IPS-18a (cell line): ENCODE measurements at regions not wholly inside any gene's neighbourhood (a gene's known extent, or its start where the extent isn't known, plus 50 kb on each side); places are given as distances from the start of the nearest gene placed in this dataset.

Experiments used
- H3K27ac ChIP-seq: one replicate; pipeline ENCODE4 v1.5.1; 2013; ENCODE audit warnings: low read length
- H3K27me3 ChIP-seq: one replicate; pipeline ENCODE4 v1.6.1; 2013; ENCODE audit warnings: mild to moderate bottlenecking, low read length; ENCODE audit not compliant: control insufficient read depth, insufficient read depth
- H3K36me3 ChIP-seq: one replicate; pipeline ENCODE4 v1.6.1; 2013; ENCODE audit warnings: low read depth, low read length; ENCODE audit not compliant: control insufficient read depth
- H3K4me1 ChIP-seq: one replicate; pipeline ENCODE4 v1.6.1; 2013; ENCODE audit warnings: low read depth, low read length; ENCODE audit not compliant: control insufficient read depth
- H3K4me3 ChIP-seq: one replicate; pipeline ENCODE4 v1.5.1; 2013; ENCODE audit warnings: low read length
- H3K9ac ChIP-seq: one replicate; pipeline ENCODE4 v1.6.1; 2013; ENCODE audit warnings: mild to moderate bottlenecking, low read length, moderate library complexity
- H3K9me3 ChIP-seq: one replicate; pipeline ENCODE4 v1.6.1; 2013; ENCODE audit warnings: low read depth, low read length; ENCODE audit not compliant: control insufficient read depth

DNA sequence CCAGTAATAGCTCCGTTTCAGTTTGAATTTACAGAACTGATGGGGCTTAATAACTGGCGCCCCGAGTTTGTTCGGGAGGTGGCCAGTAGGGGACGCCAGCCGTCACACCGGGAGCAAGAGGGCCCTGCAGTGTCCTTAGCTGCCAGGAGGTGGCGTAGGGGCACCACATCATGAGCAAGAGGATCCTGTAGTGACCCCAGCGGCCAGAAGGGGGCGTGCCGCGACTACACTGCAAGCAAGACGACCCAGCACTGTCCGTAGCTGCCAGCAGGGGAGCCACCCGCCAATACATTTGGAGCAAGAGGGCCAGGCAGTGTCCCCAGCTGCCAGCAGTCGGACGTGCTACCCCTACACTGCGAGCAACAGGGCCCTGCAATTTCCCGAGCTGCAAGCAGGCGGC, 663.7 kb upstream of the B3GAT1 start:
- H3K27me3 ChIP-seq: no peaks in the 10 kb centered on the region
- no peak overlapping the region for H3K4me3 ChIP-seq
- no peaks in the 10 kb centered on the region for H3K9me3 ChIP-seq
- H3K4me1 ChIP-seq: no peaks in the 10 kb centered on the region
- H3K9ac ChIP-seq: no peak overlapping the region
- H3K27ac ChIP-seq: no peak overlapping the region
- H3K36me3 ChIP-seq: no peaks in the 10 kb centered on the region

GRCh38 chr11:135074397-135074998, 662.5 kb upstream of the B3GAT1 start:
- H3K9ac ChIP-seq: no peak overlapping the region
- no peaks in the 10 kb centered on the region for H3K4me1 ChIP-seq
- H3K27me3 ChIP-seq: no peaks in the 10 kb centered on the region
- H3K36me3 ChIP-seq: no peaks in the 10 kb centered on the region
- H3K9me3 ChIP-seq: no peaks in the 10 kb centered on the region
- no peak overlapping the region for H3K27ac ChIP-seq
- no peak overlapping the region for H3K4me3 ChIP-seq

- Histone ChIP-seq H3K9me3 (no peaks in the 10 kb centered on the region), H3K36me3 (no peaks in the 10 kb centered on the region), H3K4me1 (no peaks in the 10 kb centered on the region), H3K9ac (no peak overlapping the region), H3K4me3 (no peak overlapping the region), H3K27ac (no peak overlapping the region), H3K27me3 (no peaks in the 10 kb centered on the region)
These were observed 661.8 kb upstream of the B3GAT1 start for GRCh38 chr11:135073870-135074269.

DNA sequence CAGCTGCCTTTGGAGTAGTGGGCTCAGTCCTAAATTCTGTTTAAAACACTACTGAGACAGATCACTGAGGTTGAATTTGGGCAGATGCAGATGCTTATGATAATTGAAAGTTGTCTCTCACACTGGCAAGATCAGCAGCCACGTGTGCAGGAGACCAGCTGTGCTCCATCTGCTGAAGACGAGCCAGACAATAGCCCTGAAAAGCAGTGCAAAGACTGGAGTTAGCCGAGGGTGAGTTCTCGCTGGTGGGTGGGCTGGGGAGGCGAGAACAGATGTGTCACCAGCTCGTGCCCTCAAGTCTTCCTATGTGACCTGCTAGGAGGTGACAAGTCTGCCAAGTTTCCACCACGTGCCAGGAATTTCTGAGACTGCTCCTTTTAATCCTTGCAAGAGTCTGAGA, 661.3 kb upstream of the B3GAT1 start:
- Histone ChIP-seq H3K9me3 (no peaks in the 10 kb centered on the region), H3K9ac (no peak overlapping the region), H3K27ac (no peak overlapping the region), H3K36me3 (no peaks in the 10 kb centered on the region), H3K27me3 (no peaks in the 10 kb centered on the region), H3K4me1 (no peaks in the 10 kb centered on the region), H3K4me3 (no peak overlapping the region)

DNA sequence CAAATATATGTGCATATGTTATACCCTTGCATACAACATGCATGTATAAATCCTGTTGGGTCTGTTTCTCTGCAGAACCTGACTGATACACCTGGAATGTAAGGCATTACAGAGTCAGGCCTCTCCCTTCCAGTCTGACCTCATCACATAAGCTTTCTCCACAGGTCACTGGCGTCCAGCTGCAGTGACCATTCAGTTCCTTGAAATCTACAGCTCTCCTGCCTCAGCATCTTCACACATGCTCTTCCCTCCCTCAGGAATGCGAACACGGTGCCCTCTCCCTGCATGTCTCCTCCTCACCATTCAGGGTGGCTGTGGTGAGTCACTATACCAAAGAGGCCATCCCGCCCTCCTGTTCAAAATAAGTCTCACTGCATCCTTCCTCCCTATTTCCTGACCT, 657.8 kb upstream of the B3GAT1 start:
- H3K4me3 ChIP-seq: no peak overlapping the region
- no peaks in the 10 kb centered on the region for H3K36me3 ChIP-seq
- H3K9me3 ChIP-seq: no peaks in the 10 kb centered on the region

DNA sequence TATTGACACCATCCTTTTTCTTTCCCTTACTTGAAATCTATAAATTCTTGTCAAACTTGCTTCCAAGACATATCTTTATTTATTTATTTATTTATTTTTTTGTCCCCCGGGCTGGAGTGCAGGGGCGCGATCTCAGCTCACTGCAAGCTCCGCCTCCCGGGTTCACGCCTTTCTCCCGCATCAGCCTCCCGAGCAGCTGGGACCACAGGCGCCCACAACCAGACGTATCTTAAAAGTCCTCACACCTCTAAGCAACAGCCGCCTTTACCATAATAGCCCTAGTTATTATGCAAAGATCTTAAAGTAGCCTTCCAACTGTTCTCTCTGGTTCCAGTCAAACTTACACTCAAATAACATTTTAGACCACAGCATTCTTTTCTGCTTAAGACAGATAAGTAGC, 657.0 kb upstream of the B3GAT1 start:
- H3K4me1 ChIP-seq: no peaks in the 10 kb centered on the region
- no peak overlapping the region for H3K27ac ChIP-seq
- no peak overlapping the region for H3K4me3 ChIP-seq
- no peaks in the 10 kb centered on the region for H3K36me3 ChIP-seq
- H3K9me3 ChIP-seq: no peaks in the 10 kb centered on the region
- H3K27me3 ChIP-seq: no peaks in the 10 kb centered on the region
- H3K9ac ChIP-seq: no peak overlapping the region

More for the DNA sequence above, 657.8 kb upstream of the B3GAT1 start:
- H3K9ac ChIP-seq: no peak overlapping the region
- no peak overlapping the region for H3K27ac ChIP-seq
- no peaks in the 10 kb centered on the region for H3K27me3 ChIP-seq
- H3K4me1 ChIP-seq: no peaks in the 10 kb centered on the region

DNA sequence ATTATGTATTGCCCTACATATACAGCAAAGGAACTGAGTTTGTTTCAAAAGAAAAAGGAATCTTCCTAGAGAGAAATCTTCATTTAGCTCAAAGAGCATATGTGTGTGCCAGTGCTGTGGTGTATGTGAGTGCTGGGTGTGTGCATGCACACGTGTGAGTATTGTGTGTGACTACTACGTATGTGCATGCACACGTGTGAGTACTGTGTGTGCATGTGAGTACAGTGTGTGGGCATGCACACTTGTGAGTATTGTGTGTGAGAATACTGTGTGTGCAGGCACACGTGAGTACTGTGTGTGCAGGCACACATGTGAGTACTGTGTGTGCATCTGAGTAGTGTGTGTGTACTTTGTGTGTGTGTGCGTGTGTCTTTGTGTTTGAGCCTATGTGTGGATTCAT, 651.0 kb upstream of the B3GAT1 start:
- H3K27ac ChIP-seq: no peak overlapping the region
- H3K36me3 ChIP-seq: no peaks in the 10 kb centered on the region
- no peak overlapping the region for H3K4me3 ChIP-seq
- no peaks in the 10 kb centered on the region for H3K9me3 ChIP-seq
- no peaks in the 10 kb centered on the region for H3K27me3 ChIP-seq
- no peaks in the 10 kb centered on the region for H3K4me1 ChIP-seq
- no peak overlapping the region for H3K9ac ChIP-seq

DNA sequence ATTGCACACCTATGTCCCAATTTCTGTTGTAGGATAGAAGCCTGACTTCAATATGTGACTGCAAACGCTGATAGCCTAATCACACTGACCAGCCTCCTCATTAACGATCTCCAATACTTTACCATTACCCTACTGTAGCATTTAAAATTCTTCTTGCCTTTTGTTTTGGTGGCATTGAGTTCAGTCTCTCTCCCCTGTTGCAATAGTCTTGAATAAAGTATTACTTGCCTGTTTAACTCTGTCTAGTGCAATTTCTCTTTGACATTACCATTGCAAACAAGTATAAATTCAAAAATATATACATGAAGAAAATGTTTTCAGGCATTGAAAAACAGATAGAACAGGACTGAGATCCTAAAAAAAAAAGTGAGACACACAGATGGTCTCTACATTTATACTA, 649.1 kb upstream of the B3GAT1 start:
- Histone ChIP-seq H3K4me3 (no peak overlapping the region), H3K4me1 (no peaks in the 10 kb centered on the region), H3K27ac (no peak overlapping the region), H3K9ac (no peak overlapping the region), H3K27me3 (no peaks in the 10 kb centered on the region), H3K36me3 (no peaks in the 10 kb centered on the region), H3K9me3 (no peaks in the 10 kb centered on the region)

DNA sequence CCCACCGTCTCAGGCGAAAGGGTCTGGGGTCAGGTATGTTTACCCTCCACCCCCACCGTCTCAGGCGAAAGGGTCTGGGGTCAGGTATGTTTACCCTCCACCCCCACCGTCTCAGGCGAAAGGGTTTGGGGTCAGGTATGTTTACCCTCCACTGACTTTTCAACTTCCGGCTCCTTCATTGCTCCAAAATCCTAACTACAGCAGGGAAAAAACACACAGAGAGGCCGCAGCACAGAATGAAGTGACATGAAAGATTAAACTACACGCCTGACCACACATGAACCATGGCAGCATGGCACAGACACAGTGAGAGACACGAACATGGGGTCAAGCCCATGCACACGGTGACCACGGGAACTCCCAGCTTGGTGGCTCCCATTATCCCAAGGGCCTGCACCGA, 634.9 kb upstream of the B3GAT1 start:
- Histone ChIP-seq H3K9ac (no peak overlapping the region), H3K4me1 (no peaks in the 10 kb centered on the region), H3K36me3 (no peaks in the 10 kb centered on the region), H3K27me3 (no peaks in the 10 kb centered on the region), H3K4me3 (no peak overlapping the region), H3K27ac (no peak overlapping the region), H3K9me3 (no peaks in the 10 kb centered on the region)

- Histone ChIP-seq H3K9ac (no peak overlapping the region), H3K4me1 (no peaks in the 10 kb centered on the region), H3K27me3 (no peaks in the 10 kb centered on the region), H3K27ac (no peak overlapping the region), H3K36me3 (no peaks in the 10 kb centered on the region), H3K9me3 (no peaks in the 10 kb centered on the region), H3K4me3 (no peak overlapping the region)
These were observed 634.5 kb upstream of the B3GAT1 start for GRCh38 chr11:135046556-135046955.

DNA sequence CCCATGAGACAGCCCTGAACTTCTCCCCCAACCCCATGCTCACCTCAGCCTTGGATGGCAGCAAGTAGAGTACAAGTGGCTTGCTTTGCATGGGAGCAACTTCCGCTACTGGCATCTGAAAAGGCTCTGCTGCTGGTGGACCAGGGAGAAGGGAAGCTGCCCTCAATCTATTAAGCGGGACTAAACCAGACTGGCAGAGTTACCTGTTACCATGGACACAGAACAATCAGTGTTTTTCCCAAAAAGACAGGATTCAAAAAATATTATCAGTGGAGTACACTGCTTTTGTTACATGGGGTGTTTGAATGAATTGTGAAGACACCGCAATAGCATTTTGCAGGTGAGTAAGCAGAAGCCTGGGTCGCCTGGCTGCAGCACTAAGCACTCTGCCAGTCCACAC, 631.4 kb upstream of the B3GAT1 start:
- H3K27me3 ChIP-seq: no peaks in the 10 kb centered on the region
- no peak overlapping the region for H3K27ac ChIP-seq
- no peak overlapping the region for H3K4me3 ChIP-seq
- no peaks in the 10 kb centered on the region for H3K36me3 ChIP-seq
- H3K9ac ChIP-seq: no peak overlapping the region
- no peaks in the 10 kb centered on the region for H3K9me3 ChIP-seq
- H3K4me1 ChIP-seq: no peaks in the 10 kb centered on the region

GRCh38 chr11:135037828-135038227, 625.8 kb upstream of the B3GAT1 start:
- Histone ChIP-seq H3K9ac (no peak overlapping the region), H3K9me3 (no peaks in the 10 kb centered on the region), H3K27me3 (peaks cover 8% of the 10 kb centered on the region), H3K27ac (no peak overlapping the region), H3K4me1 (peaks cover 11% of the 10 kb centered on the region), H3K36me3 (no peaks in the 10 kb centered on the region), H3K4me3 (no peak overlapping the region)
